ENCODE measurements at regions not wholly inside any gene's neighbourhood (a gene's known extent, or its start where the extent isn't known, plus 50 kb on each side); places are given as distances from the start of the nearest gene placed in this dataset.

- no peak for DNase-seq
Measured at GRCh38 chr10:78784546-78784945, 284.2 kb upstream of the ZMIZ1 start.

- no peak for DNase-seq
Measured at GRCh38 chr10:78785066-78785465, 283.7 kb upstream of the ZMIZ1 start.

GRCh38 chr10:78785991-78786390 lies 282.8 kb upstream of the ZMIZ1 start:
- DNase-seq, result no peak

- DNase-seq, result no peak
Measured at GRCh38 chr10:78787125-78787524, 281.6 kb upstream of the ZMIZ1 start.

- DNase-seq, result no peak
Measured at GRCh38 chr10:78794736-78795455, 273.9 kb upstream of the ZMIZ1 start.

GRCh38 chr10:78798976-78799730 lies 269.6 kb upstream of the ZMIZ1 start:
- no peak for DNase-seq

- no peak for DNase-seq
Measured at GRCh38 chr10:78800006-78800405, 268.8 kb upstream of the ZMIZ1 start.

GRCh38 chr10:78800535-78801320 lies 268.0 kb upstream of the ZMIZ1 start:
- no peak for DNase-seq

GRCh38 chr10:78802431-78802830 lies 266.3 kb upstream of the ZMIZ1 start:
- DNase-seq, result no peak

- DNase-seq, result no peak
Measured at GRCh38 chr10:78802866-78803265, 265.9 kb upstream of the ZMIZ1 start.

- DNase-seq, result no peak
Measured at GRCh38 chr10:78803710-78804109, 265.1 kb upstream of the ZMIZ1 start.

- DNase-seq, result no peak
Measured at GRCh38 chr10:78804411-78805032, 264.2 kb upstream of the ZMIZ1 start.

GRCh38 chr10:78805176-78805575 lies 263.6 kb upstream of the ZMIZ1 start:
- no peak for DNase-seq

GRCh38 chr10:78806681-78807221 lies 262.0 kb upstream of the ZMIZ1 start:
- no peak for DNase-seq

- no peak for DNase-seq
Measured at GRCh38 chr10:78807504-78808203, 261.1 kb upstream of the ZMIZ1 start.

GRCh38 chr10:78808286-78808685 lies 260.5 kb upstream of the ZMIZ1 start:
- DNase-seq, result no peak

- no peak for DNase-seq
Measured at GRCh38 chr10:78808736-78809367, 259.9 kb upstream of the ZMIZ1 start.

GRCh38 chr10:78811174-78811573 lies 257.6 kb upstream of the ZMIZ1 start:
- no peak for DNase-seq

GRCh38 chr10:78812571-78813318 lies 256.0 kb upstream of the ZMIZ1 start:
- DNase-seq, result no peak

GRCh38 chr10:78813526-78813925 lies 255.2 kb upstream of the ZMIZ1 start:
- DNase-seq, result no peak

- no peak for DNase-seq
Measured at GRCh38 chr10:78813998-78814399, 254.8 kb upstream of the ZMIZ1 start.

All from activated CD8-positive, alpha-beta memory T cell treated with anti-CD3 and anti-CD28 coated beads, Interleukin-2, amount 50 U/mL, for 4 hours (primary cell).